ENCODE measurements at regions not wholly inside any gene's neighbourhood (a gene's known extent, or its start where the extent isn't known, plus 50 kb on each side); places are given as distances from the start of the nearest gene placed in this dataset.

DNA sequence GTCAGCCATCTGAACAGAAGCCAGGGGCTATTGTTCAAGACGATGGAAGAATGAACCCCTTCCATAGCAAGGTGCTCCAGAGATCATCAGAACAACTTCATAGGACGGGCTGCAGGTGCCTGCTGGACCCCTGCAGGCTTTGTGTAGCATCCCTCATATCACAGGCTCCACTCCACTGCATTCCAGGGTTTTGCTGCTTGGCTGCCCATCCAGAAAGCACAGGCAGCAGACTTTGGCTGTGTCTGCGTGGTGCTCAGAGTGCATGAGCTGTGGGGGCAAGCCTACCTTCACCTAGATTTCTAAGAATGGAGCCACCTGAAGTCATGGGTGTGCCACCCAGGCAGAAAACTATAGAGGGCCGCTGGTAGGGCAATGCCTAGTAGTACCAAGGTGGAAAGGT, 93.9 kb upstream of the NLRP1 start:
- no peak for TF ChIP-seq TAF1 (IDR thresholded peaks at IDR 0.05; ENCODE audit: low read depth, low read length)
- TF ChIP-seq POLR2AphosphoS5 (IDR thresholded peaks at IDR 0.05; ENCODE audit: low read depth, low read length), result no peak
